GM21526 (cell line): ENCODE measurements at regions not wholly inside any gene's neighbourhood (a gene's known extent, or its start where the extent isn't known, plus 50 kb on each side); places are given as distances from the start of the nearest gene placed in this dataset.

Experiments used
- ATAC-seq: cut with Tn5 transposase; IDR thresholded peaks from one replicate; pipeline ENCODE4 v1.9.1; 2021; ENCODE audit warnings: moderate library complexity; ENCODE audit not compliant: unreplicated experiment, low FRiP score

DNA sequence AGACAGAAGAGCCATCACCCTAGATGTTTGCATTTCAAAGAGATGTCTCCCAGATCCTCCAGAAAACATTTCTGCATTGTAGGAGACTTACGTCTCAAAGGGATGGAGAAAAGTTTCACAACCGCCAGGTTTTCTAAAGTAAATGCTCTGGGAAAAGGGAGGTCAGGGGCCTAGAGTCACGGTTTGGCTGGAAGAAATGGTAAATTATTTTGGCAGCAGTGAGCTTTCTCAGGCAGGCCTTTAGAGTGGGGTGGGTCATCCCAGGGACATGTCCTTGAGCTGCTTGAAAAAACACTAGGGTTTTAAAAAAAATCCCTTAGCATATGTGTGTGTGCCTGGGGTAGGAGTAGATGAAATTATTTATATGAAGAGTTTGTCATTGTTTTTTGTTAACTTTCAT is 728.8 kb downstream of the TYW1 start:
- no peak for ATAC-seq

GRCh38 chr7:67729771-67730170 is 733.1 kb downstream of the TYW1 start:
- no peak for ATAC-seq

GRCh38 chr7:67731704-67732103 is 735.1 kb downstream of the TYW1 start:
- no peak for ATAC-seq

DNA sequence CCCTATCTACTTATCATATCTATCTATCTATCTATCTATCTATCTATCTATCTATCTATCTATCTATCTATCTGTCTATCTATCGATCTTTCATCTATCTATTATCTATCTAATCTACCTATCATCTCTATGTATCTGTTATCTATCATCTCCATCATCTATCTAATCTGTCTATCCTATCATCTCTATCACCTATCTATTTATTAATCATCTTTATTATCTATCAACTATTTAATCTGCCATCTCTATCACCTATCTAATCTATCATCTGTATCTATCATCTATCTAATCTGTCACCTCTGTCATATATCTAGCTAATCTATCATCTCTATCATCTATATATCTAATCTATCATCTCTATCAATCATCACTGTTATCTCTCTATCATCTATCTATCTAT is 736.3 kb downstream of the TYW1 start:
- ATAC-seq = no peak

DNA sequence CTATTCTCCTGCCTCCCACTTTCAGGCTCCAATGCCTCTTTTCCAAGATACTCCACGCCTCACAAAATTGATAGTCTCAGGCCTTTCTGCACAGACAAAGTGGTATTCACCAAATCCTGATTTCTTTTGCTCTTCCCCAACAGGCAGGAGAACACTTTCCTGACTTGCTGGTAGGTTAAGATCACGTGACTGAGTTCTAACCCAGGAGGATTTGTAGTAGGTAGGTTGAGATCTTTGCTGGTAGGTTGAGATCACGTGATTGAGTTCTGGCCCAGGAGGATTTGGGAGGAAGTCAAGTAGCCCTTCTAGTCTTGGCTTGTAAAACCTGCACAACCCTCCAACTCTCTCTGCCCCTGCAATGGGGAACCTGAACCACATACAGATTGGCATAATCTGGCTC is 741.5 kb downstream of the TYW1 start:
- no peak for ATAC-seq

- no peak for ATAC-seq
Measured at GRCh38 chr7:67738958-67739357, 742.3 kb downstream of the TYW1 start.

GRCh38 chr7:67743501-67743900 is 746.9 kb downstream of the TYW1 start:
- no peak for ATAC-seq

GRCh38 chr7:67752227-67752626 is 755.6 kb downstream of the TYW1 start:
- ATAC-seq = no peak

GRCh38 chr7:67753891-67754290 is 757.3 kb downstream of the TYW1 start:
- no peak for ATAC-seq

- no peak for ATAC-seq
Measured at GRCh38 chr7:67754651-67755050, 758.0 kb downstream of the TYW1 start.

- ATAC-seq = no peak
Measured at GRCh38 chr7:67758551-67758950, 761.9 kb downstream of the TYW1 start.

DNA sequence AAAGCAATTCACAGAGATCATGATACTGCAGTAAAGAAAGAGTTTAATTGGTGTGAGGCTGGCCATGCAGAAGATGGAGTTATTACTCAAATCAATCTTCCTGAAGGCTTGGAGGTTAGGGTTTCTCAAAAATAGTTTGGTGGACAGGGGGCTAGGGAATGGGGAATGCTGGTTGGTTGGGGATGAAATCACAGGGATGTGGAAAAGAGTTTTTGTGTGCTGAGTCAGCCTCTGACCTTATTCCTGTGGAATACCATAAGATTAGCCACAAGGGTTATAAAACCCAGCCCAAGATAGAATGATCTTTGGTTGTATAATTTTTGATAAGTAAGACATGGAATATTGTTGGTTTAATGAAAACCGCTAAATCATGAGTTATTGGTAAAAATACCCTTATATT is 764.3 kb downstream of the TYW1 start:
- ATAC-seq = no peak

DNA sequence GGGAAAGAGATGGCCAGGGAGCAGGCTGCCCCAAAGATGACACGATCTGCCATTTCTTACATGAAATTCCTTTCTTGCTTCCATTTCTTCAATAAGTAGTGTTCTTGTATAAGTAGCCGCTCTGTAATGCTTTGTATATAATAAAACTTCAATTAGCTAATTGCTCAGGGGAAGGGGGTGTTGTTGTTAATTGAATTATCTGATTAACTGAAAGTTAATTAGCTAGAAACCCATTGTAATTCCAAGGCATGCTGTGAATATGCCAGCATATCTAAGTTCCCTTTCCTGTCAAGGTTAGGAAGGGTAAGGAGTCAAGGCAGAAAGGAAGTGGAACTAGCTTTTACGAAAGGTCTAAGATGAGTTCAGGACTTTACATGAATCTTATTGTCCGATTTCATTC is 765.9 kb downstream of the TYW1 start:
- no peak for ATAC-seq

DNA sequence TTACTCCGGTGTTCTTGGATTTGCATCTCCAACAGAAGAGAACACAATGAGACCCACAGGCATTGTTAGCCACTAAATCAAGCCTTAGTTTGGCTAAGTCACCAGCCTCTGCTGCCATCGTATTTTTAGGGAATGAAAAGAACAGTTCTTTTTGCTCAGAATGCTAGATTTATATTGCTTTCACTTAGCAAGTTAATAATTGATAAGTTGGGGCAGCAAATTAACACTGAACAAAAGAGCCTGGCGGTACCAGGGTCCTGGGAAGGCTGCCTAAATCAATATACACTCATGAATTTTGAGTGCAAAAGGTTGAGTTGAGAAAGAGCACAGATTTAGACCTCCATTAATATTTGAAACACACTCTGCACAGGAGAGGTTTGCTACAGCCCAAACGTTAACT is 767.7 kb downstream of the TYW1 start:
- no peak for ATAC-seq

GRCh38 chr7:67765481-67766175 is 769.0 kb downstream of the TYW1 start:
- ATAC-seq = no peak

- no peak for ATAC-seq
Measured at GRCh38 chr7:67766906-67767410, 770.3 kb downstream of the TYW1 start.

DNA sequence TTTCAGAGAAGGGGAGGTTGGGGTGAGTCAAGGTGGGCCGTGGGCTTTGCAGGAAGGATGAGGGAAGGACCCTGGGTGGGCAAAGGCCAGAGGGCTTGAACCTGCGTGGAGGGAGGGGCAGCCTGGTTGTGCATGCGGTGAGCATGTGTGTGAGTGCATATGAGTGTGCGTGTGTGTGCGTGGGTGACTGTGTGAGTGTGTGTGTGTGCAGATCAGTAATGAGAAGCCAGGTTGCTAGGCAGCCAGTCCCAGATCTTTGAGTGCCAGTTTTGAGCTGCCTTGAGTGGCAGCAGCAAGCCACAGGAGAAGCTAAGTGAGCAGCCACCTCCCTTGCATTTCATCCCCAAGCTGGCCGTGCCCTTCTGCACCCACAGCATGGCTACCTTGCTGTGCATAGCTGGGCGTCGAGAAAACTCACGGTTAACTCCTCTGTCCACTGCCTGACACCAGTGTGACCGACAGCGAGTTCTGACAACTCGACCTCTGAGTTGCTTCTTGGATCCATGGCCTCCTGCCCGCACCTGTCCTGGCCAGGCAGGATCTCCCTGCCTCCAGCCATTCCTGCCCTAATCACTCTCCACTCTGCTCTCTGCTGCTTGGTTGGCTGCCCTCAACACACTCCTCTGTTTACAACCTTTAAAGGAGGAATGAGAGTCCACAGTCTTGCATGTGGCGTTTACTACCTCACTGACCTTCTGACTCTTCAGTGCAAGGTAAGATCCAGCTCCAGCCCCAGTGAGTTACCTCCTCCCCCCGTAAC is 775.4 kb downstream of the TYW1 start:
- no peak for ATAC-seq

GRCh38 chr7:67773081-67773480 is 776.4 kb downstream of the TYW1 start:
- no peak for ATAC-seq

DNA sequence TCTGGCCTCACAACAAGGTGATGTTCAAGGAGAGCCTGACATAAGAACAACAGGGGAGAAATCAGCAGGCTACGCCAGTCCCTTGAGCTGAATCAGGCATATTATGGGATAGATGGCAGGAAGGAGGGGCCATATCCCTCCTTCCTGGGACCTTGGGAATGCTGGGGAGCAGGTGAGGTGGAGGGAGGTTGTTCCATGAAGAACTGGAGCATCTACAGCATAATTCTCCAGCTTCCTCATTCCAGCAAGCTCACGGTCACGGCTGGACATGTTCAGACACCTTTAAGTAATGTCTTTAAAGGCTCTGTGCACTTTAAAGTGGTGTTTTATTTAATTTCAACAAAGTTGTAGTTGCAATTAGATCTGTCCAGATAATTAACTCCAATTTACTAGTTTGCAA is 780.5 kb downstream of the TYW1 start:
- no peak for ATAC-seq

- ATAC-seq = no peak
Measured at GRCh38 chr7:67781841-67782240, 785.2 kb downstream of the TYW1 start.

DNA sequence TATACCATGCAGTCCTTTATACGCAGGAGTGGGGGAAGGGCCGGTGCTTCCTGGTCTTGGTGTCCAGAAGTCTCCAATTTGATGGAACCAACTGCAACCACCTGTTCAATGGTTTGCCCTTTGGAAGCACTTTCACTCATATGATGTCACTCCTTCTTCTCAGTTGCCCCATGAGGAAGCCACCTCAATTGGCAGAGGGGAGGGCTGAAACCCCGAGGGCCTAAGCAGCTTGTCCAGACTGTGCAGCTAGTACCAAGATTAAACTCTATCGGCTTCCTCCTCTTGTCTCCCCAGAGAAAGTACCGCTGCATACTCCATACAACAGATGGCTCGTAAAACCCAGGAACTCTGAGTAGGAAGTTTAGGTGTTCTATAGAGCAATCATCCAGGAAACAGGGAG is 789.4 kb downstream of the TYW1 start:
- no peak for ATAC-seq

- ATAC-seq = no peak
Measured at GRCh38 chr7:67788669-67789068, 792.0 kb downstream of the TYW1 start.
